ENCODE measurements at regions not wholly inside any gene's neighbourhood (a gene's known extent, or its start where the extent isn't known, plus 50 kb on each side); places are given as distances from the start of the nearest gene placed in this dataset.

DNA sequence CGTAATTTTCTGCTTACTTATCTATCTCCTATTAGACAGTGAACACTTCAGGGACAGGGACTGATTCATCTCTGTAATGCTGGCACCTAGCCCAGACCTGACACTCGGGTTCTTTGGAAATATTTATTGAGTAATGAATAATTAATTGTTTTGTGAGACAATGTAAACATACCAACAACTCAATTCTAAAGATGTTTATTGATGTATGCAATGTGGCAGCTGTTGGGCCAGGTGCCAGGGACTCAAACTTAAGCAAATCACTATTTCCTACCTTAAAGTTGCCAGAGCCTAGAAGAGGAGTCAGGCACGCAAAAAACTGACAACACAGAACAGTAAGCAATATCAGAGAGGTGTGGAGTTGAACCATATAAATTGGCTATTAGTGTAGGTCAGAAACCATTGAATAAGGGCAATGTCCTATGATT is 63.6 kb upstream of the BMPER start:
- H3K4me2 ChIP-seq (ENCODE audit: low read depth, low read length): no peak overlapping the region
- in situ Hi-C loops (cut with HindIII; ENCODE audit: extremely low pct_ligation_motif_present, low pct_unique_long_range_greater_than_20kb) (no loop called here), intact Hi-C loops (cut with micrococcal nuclease; ENCODE audit: unreplicated experiment) (no loop called here)
- FAIRE-seq (no peak), ATAC-seq (no peak), DNase-seq (ENCODE audit: low spot score) (no peak)
- no peak overlapping the region for H3K4me3 ChIP-seq (replicated peaks in 1 of 3; ENCODE audit: insufficient read depth in 1 of 3, low read depth in 2 of 3, low read length in 3 of 3)
- H3K9me3 ChIP-seq (ENCODE audit: low read length): no peaks in the 10 kb centered on the region
- no peak overlapping the region for H3K9ac ChIP-seq (ENCODE audit: insufficient read depth, low read depth, low read length)
- no peaks in the 10 kb centered on the region for H3K36me3 ChIP-seq (replicated peaks in 1 of 2; ENCODE audit: control insufficient read depth in 1 of 2, insufficient read depth in 2 of 2, low read length in 2 of 2)
- ChIA-PET POLR2A (no interaction called here), CTCF (ENCODE audit: low intra/inter-chr PET ratio, low total read pairs) (no interaction called here)
- no peak overlapping the region for H2AFZ ChIP-seq (ENCODE audit: low read length)
- no peak for TF ChIP-seq LCORL (IDR thresholded peaks at IDR 0.05)
- TF ChIP-seq LCORL (CRISPR knock-in tag; IDR thresholded peaks at IDR 0.05): no peak
- TF ChIP-seq ZNF670 (CRISPR knock-in tag; IDR thresholded peaks at IDR 0.05; ENCODE audit: borderline replicate concordance): no peak
- TF ChIP-seq ZNF343 (CRISPR knock-in tag; IDR thresholded peaks at IDR 0.05): no peak
- no peak for TF ChIP-seq TEAD2 (CRISPR knock-in tag; IDR thresholded peaks at IDR 0.05)
- TF ChIP-seq ZSCAN22 (CRISPR knock-in tag; IDR thresholded peaks at IDR 0.05): no peak
- TF ChIP-seq ZNF891 (CRISPR knock-in tag; IDR thresholded peaks at IDR 0.05): no peak
- TF ChIP-seq SMARCC2 (IDR thresholded peaks at IDR 0.05): no peak
- no peak for TF ChIP-seq ZMAT3 (CRISPR knock-in tag; conservative IDR thresholded peaks at IDR 0.05)
- no peak for TF ChIP-seq SNAPC2 (CRISPR knock-in tag; IDR thresholded peaks at IDR 0.05)
- TF ChIP-seq ZNF609 (CRISPR knock-in tag; IDR thresholded peaks at IDR 0.05; ENCODE audit: borderline replicate concordance): no peak
- TF ChIP-seq, protein P1, sequence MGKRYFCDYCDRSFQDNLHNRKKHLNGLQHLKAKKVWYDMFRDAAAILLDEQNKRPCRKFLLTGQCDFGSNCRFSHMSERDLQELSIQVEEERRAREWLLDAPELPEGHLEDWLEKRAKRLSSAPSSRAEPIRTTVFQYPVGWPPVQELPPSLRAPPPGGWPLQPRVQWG (CRISPR knock-in tag; IDR thresholded peaks at IDR 0.05; ENCODE audit: borderline replicate concordance, low read depth): no peak
- no peak for TF ChIP-seq SKI (IDR thresholded peaks at IDR 0.05; ENCODE audit: partially characterized antibody)
- no peak for TF ChIP-seq GATAD1 (CRISPR knock-in tag; IDR thresholded peaks at IDR 0.05)
- TF ChIP-seq ZNF576 (CRISPR knock-in tag; IDR thresholded peaks at IDR 0.05): no peak
- TF ChIP-seq ZNF777 (CRISPR knock-in tag; IDR thresholded peaks at IDR 0.05): no peak
- 1% methylated on average over 3 of the region's 3 CpGs for WGBS (ENCODE audit: low lambda C conversion rate)
- BruUV-seq (replicated peaks): no TSS peak
- no peaks in the 10 kb centered on the region for H3K79me2 ChIP-seq (ENCODE audit: insufficient read depth, low read length)
- H3K4me1 ChIP-seq (ENCODE audit: insufficient read depth, low read length): no peaks in the 10 kb centered on the region
- no peaks in the 10 kb centered on the region for H3K27me3 ChIP-seq (ENCODE audit: control insufficient read depth in 1 of 2, insufficient read depth in 2 of 2, low read length in 2 of 2)
- H3K27ac ChIP-seq (ENCODE audit: extremely low read length, insufficient read depth, low read length): no peak overlapping the region
- no peaks in the 10 kb centered on the region for H4K20me1 ChIP-seq (ENCODE audit: insufficient read depth, low read length)

All from HepG2 (cell line).